ENCODE measurements at regions not wholly inside any gene's neighbourhood (a gene's known extent, or its start where the extent isn't known, plus 50 kb on each side); places are given as distances from the start of the nearest gene placed in this dataset.

- TF ChIP-seq CTCF (IDR thresholded peaks at IDR 0.05 in 4 of 5, conservative IDR thresholded peaks at IDR 0.05 in 1 of 5) (no peak), POLR2A (IDR thresholded peaks at IDR 0.05) (no peak)
Measured at GRCh38 chr7:1290026-1290678, 57.5 kb downstream of the UNCX start.

All from gastrocnemius medialis (tissue), 4 donors.